ENCODE measurements at regions not wholly inside any gene's neighbourhood (a gene's known extent, or its start where the extent isn't known, plus 50 kb on each side); places are given as distances from the start of the nearest gene placed in this dataset.

DNA sequence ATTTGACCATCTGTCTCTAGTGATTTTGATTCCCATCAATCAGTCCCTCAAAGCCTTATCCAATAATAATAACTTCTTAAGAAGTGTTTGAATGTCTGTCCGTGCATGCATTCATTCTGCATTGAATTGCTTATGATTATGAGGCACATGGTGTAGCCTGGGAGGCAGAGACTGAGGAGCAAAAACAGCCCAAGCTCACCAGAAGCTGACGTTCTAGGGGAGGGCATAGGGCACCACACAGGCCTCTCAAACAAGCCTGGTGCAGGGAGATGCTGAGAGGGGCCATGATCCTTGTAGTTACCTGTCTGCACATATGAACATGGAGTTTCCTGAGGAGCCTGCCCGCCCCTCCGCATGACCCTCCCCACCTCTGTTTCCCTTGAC lies 89.2 kb upstream of the POMGNT2 start:
- Histone ChIP-seq H3K36me3 (ENCODE audit: low read depth, low read length) (no peaks in the 10 kb centered on the region), H3K9me3 (ENCODE audit: low read length) (no peaks in the 10 kb centered on the region), H2AFZ (ENCODE audit: low read length) (no peak overlapping the region), H3K9ac (ENCODE audit: low read length) (no peak overlapping the region), H3K4me3 (ENCODE audit: low read length) (no peak overlapping the region), H4K20me1 (ENCODE audit: low read length) (no peaks in the 10 kb centered on the region), H3K27me3 (ENCODE audit: low read length) (no peaks in the 10 kb centered on the region), H3K79me2 (ENCODE audit: low read length) (no peaks in the 10 kb centered on the region), H3K4me2 (ENCODE audit: low read length) (no peak overlapping the region), H3K27ac (ENCODE audit: low read length) (no peak overlapping the region), H3K4me1 (ENCODE audit: insufficient read depth, low read length) (peaks cover 29% of the 10 kb centered on the region), H3K9me2 (replicated peaks; ENCODE audit: low read length) (no peaks in the 10 kb centered on the region), H3F3A (ENCODE audit: low read length, unreplicated experiment) (peaks cover 5% of the 10 kb centered on the region)
- DNase-seq (no peak), ATAC-seq (no peak)
- TF ChIP-seq EZH2 (IDR thresholded peaks at IDR 0.05; ENCODE audit: low read length, unreplicated experiment) = no peak
- TF ChIP-seq, protein P1, sequence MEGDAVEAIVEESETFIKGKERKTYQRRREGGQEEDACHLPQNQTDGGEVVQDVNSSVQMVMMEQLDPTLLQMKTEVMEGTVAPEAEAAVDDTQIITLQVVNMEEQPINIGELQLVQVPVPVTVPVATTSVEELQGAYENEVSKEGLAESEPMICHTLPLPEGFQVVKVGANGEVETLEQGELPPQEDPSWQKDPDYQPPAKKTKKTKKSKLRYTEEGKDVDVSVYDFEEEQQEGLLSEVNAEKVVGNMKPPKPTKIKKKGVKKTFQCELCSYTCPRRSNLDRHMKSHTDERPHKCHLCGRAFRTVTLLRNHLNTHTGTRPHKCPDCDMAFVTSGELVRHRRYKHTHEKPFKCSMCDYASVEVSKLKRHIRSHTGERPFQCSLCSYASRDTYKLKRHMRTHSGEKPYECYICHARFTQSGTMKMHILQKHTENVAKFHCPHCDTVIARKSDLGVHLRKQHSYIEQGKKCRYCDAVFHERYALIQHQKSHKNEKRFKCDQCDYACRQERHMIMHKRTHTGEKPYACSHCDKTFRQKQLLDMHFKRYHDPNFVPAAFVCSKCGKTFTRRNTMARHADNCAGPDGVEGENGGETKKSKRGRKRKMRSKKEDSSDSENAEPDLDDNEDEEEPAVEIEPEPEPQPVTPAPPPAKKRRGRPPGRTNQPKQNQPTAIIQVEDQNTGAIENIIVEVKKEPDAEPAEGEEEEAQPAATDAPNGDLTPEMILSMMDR (conservative IDR thresholded peaks at IDR 0.05; ENCODE audit: low read depth, low read length) = no peak
- TF ChIP-seq EZH2phosphoT487 (IDR thresholded peaks at IDR 0.05; ENCODE audit: borderline replicate concordance, low read length) = no peak
- no TSS peak for BruUV-seq (replicated peaks)
- CTCF ChIA-PET = no interaction called here
- POLR2A ChIA-PET (ENCODE audit: unreplicated experiment) = no interaction called here
- intact Hi-C loops (cut with micrococcal nuclease) = no loop called here

DNA sequence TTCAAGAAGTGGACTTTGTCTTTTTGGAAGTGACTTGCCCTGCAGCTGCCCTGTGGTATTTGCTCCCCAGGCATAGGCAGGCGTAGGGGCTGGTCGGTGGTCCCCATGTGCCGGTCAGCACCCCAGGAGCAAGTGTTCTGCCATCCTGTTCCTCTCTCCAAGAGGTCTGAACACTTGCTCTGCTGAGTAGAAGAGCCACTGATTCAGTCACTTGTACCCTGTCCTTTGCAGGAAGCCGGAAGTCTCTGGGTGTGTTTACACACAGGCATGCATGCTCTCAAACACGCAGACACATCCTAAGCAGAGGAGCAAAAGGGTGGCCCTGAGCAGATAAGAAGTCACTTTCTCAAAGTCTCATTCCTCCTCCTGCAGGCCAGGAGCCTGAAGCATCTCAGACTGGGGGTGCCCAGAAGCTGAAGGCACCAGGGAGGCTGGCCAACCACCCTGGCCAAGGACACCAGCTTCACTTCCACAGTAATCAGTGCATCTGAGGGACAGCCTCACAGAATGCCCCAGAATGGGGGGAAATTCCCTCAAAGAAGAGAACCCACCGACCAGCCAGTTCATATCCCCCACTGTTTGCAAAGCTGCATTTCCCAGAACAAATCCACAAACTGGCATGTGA lies 88.7 kb upstream of the POMGNT2 start:
- Histone ChIP-seq H3K27me3 (ENCODE audit: low read length) (no peaks in the 10 kb centered on the region), H3K9me3 (ENCODE audit: low read length) (no peaks in the 10 kb centered on the region), H3K9ac (ENCODE audit: low read length) (no peak overlapping the region), H3F3A (ENCODE audit: low read length, unreplicated experiment) (peaks cover 6% of the 10 kb centered on the region), H3K4me1 (ENCODE audit: insufficient read depth, low read length) (peaks cover 34% of the 10 kb centered on the region), H3K27ac (ENCODE audit: low read length) (no peak overlapping the region), H3K36me3 (ENCODE audit: low read depth, low read length) (no peaks in the 10 kb centered on the region), H2AFZ (ENCODE audit: low read length) (no peak overlapping the region), H3K4me2 (ENCODE audit: low read length) (no peak overlapping the region), H4K20me1 (ENCODE audit: low read length) (no peaks in the 10 kb centered on the region), H3K9me2 (replicated peaks; ENCODE audit: low read length) (no peaks in the 10 kb centered on the region), H3K79me2 (ENCODE audit: low read length) (peaks cover 5% of the 10 kb centered on the region; the same call in 1 of the 2 replicates), H3K4me3 (ENCODE audit: low read length) (no peak overlapping the region)
- ChIA-PET CTCF (no interaction called here), POLR2A (ENCODE audit: unreplicated experiment) (no interaction called here)
- DNase-seq (no peak), ATAC-seq (no peak)
- intact Hi-C loops (cut with micrococcal nuclease) = no loop called here
- no peak for TF ChIP-seq EZH2 (IDR thresholded peaks at IDR 0.05; ENCODE audit: low read length, unreplicated experiment)
- TF ChIP-seq EZH2phosphoT487 (IDR thresholded peaks at IDR 0.05; ENCODE audit: borderline replicate concordance, low read length) = no peak
- TF ChIP-seq, protein P1 (conservative IDR thresholded peaks at IDR 0.05; ENCODE audit: low read depth, low read length) = no peak
- no TSS peak for BruUV-seq (replicated peaks)

DNA sequence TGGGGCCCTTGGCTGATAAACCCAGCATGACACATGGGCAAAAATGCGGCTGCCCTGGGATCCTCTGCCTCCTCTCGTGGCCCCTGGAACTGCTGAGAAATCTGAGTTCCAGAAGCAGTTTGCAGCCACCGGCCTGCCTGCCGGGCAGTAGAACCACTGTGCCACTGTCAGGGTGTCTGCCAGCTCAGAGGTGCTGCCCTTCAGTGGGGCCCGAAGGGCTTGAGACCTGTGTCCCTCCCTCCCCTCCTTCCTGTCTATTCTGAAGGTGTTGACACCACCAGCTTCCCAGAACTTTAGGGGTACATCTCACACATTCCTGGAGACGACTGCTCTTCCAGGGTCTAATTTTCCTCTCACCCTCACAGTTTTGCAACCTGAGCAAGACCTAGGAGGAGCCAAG lies 88.2 kb upstream of the POMGNT2 start:
- Histone ChIP-seq H3K9ac (ENCODE audit: low read length) (no peak overlapping the region), H3K9me2 (replicated peaks; ENCODE audit: low read length) (no peaks in the 10 kb centered on the region), H2AFZ (ENCODE audit: low read length) (no peak overlapping the region), H3K4me1 (ENCODE audit: insufficient read depth, low read length) (peaks cover 35% of the 10 kb centered on the region), H3K4me3 (ENCODE audit: low read length) (no peak overlapping the region), H3K27ac (ENCODE audit: low read length) (no peak overlapping the region), H3K9me3 (ENCODE audit: low read length) (no peaks in the 10 kb centered on the region), H3K4me2 (ENCODE audit: low read length) (no peak overlapping the region), H4K20me1 (ENCODE audit: low read length) (no peaks in the 10 kb centered on the region), H3K27me3 (ENCODE audit: low read length) (no peaks in the 10 kb centered on the region), H3F3A (ENCODE audit: low read length, unreplicated experiment) (peaks cover 6% of the 10 kb centered on the region), H3K36me3 (ENCODE audit: low read depth, low read length) (no peaks in the 10 kb centered on the region; the same call in 1 of the 2 replicates), H3K79me2 (ENCODE audit: low read length) (peaks cover 9% of the 10 kb centered on the region; the same call in 1 of the 2 replicates)
- no peak for TF ChIP-seq EZH2phosphoT487 (IDR thresholded peaks at IDR 0.05; ENCODE audit: borderline replicate concordance, low read length)
- TF ChIP-seq, protein P1 (conservative IDR thresholded peaks at IDR 0.05; ENCODE audit: low read depth, low read length) = no peak
- no peak for TF ChIP-seq EZH2 (IDR thresholded peaks at IDR 0.05; ENCODE audit: low read length, unreplicated experiment)
- ChIA-PET POLR2A (ENCODE audit: unreplicated experiment) (no interaction called here), CTCF (no interaction called here)
- DNase-seq (no peak), ATAC-seq (no peak)
- intact Hi-C loops (cut with micrococcal nuclease) = no loop called here
- no TSS peak for BruUV-seq (replicated peaks)
